Endothelial cell (in vitro differentiated cells): ENCODE measurements at regions not wholly inside any gene's neighbourhood (a gene's known extent, or its start where the extent isn't known, plus 50 kb on each side); places are given as distances from the start of the nearest gene placed in this dataset.

Source experiments
- DNase-seq: peaks from one replicate; pipeline ENCODE4 v3.0.0; 2021; ENCODE audit warnings: low spot score
- H3K27ac Mint-ChIP-seq: one replicate; pipeline ENCODE4 v1.8.0; 2021; ENCODE audit warnings: mixed read lengths, inconsistent platforms; ENCODE audit not compliant: unreplicated experiment
- H3K27me3 Mint-ChIP-seq: one replicate; pipeline ENCODE4 v1.8.0; 2021; ENCODE audit warnings: mild to moderate bottlenecking, moderate library complexity, mixed read lengths, inconsistent platforms; ENCODE audit not compliant: unreplicated experiment
- H3K36me3 Mint-ChIP-seq: one replicate; pipeline ENCODE4 v1.8.0; 2021; ENCODE audit warnings: mild to moderate bottlenecking, low read depth, mixed read lengths, inconsistent platforms; ENCODE audit not compliant: unreplicated experiment
- H3K4me1 Mint-ChIP-seq: one replicate; pipeline ENCODE4 v1.8.0; 2021; ENCODE audit warnings: mild to moderate bottlenecking, mixed read lengths, inconsistent platforms; ENCODE audit not compliant: unreplicated experiment
- H3K4me3 Mint-ChIP-seq: one replicate; pipeline ENCODE4 v1.8.0; 2021; ENCODE audit warnings: mild to moderate bottlenecking, mixed read lengths, inconsistent platforms; ENCODE audit not compliant: unreplicated experiment
- H3K9me3 Mint-ChIP-seq: one replicate; pipeline ENCODE4 v1.8.0; 2021; ENCODE audit warnings: mixed read lengths, inconsistent platforms; ENCODE audit not compliant: unreplicated experiment
- TF ChIP-seq, protein P1 (sequence below): fragments of 200-600 bp; sonication (generic); IDR thresholded peaks from one replicate; pipeline ENCODE4 v1.5.0; 2021; ENCODE audit warnings: antibody characterized with exemption; ENCODE audit not compliant: unreplicated experiment

- DNase-seq, result no peak
- Mint-ChIP-seq H3K9me3 (no peaks in the 10 kb centered on the region), H3K27me3 (peaks cover 3% of the 10 kb centered on the region), H3K4me1 (peaks cover 1% of the 10 kb centered on the region), H3K4me3 (no peak overlapping the region), H3K36me3 (no peaks in the 10 kb centered on the region), H3K27ac (no peak overlapping the region)
- TF ChIP-seq, protein P1, sequence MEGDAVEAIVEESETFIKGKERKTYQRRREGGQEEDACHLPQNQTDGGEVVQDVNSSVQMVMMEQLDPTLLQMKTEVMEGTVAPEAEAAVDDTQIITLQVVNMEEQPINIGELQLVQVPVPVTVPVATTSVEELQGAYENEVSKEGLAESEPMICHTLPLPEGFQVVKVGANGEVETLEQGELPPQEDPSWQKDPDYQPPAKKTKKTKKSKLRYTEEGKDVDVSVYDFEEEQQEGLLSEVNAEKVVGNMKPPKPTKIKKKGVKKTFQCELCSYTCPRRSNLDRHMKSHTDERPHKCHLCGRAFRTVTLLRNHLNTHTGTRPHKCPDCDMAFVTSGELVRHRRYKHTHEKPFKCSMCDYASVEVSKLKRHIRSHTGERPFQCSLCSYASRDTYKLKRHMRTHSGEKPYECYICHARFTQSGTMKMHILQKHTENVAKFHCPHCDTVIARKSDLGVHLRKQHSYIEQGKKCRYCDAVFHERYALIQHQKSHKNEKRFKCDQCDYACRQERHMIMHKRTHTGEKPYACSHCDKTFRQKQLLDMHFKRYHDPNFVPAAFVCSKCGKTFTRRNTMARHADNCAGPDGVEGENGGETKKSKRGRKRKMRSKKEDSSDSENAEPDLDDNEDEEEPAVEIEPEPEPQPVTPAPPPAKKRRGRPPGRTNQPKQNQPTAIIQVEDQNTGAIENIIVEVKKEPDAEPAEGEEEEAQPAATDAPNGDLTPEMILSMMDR, result no peak
Measured at GRCh38 chr7:46781901-46782439, 799.9 kb downstream of the TNS3 start.

GRCh38 chr7:46776790-46777189, 805.1 kb downstream of the TNS3 start:
- H3K27ac Mint-ChIP-seq, result no peak overlapping the region
- TF ChIP-seq, protein P1, result peak; percentile 41
- no peaks in the 10 kb centered on the region for H3K36me3 Mint-ChIP-seq
- H3K27me3 Mint-ChIP-seq, result peaks cover 6% of the 10 kb centered on the region
- H3K4me1 Mint-ChIP-seq, result peaks cover 18% of the 10 kb centered on the region
- H3K4me3 Mint-ChIP-seq, result no peak overlapping the region
- no peak for DNase-seq
- H3K9me3 Mint-ChIP-seq, result no peaks in the 10 kb centered on the region

GRCh38 chr7:46775776-46776175, 806.1 kb downstream of the TNS3 start:
- H3K36me3 Mint-ChIP-seq, result no peaks in the 10 kb centered on the region
- no peak overlapping the region for H3K27ac Mint-ChIP-seq
- no peak overlapping the region for H3K4me3 Mint-ChIP-seq
- H3K4me1 Mint-ChIP-seq, result peaks cover 18% of the 10 kb centered on the region
- H3K27me3 Mint-ChIP-seq, result peaks cover 6% of the 10 kb centered on the region
- TF ChIP-seq, protein P1, result no peak
- no peak for DNase-seq
- no peaks in the 10 kb centered on the region for H3K9me3 Mint-ChIP-seq

- Mint-ChIP-seq H3K4me1 (peaks cover 18% of the 10 kb centered on the region), H3K36me3 (no peaks in the 10 kb centered on the region)
- TF ChIP-seq, protein P1, result no peak
Measured at GRCh38 chr7:46775020-46775419, 806.9 kb downstream of the TNS3 start.

GRCh38 chr7:46774515-46774914, 807.4 kb downstream of the TNS3 start:
- Mint-ChIP-seq H3K9me3 (no peaks in the 10 kb centered on the region), H3K36me3 (no peaks in the 10 kb centered on the region), H3K4me1 (peaks cover 18% of the 10 kb centered on the region), H3K27ac (no peak overlapping the region), H3K4me3 (no peak overlapping the region), H3K27me3 (peaks cover 4% of the 10 kb centered on the region)
- TF ChIP-seq, protein P1, result no peak
- no peak for DNase-seq

More at GRCh38 chr7:46775020-46775419, 806.9 kb downstream of the TNS3 start:
- H3K27me3 Mint-ChIP-seq, result peaks cover 6% of the 10 kb centered on the region
- no peak for DNase-seq
- H3K4me3 Mint-ChIP-seq, result no peak overlapping the region
- no peak overlapping the region for H3K27ac Mint-ChIP-seq
- H3K9me3 Mint-ChIP-seq, result no peaks in the 10 kb centered on the region
